ENCODE measurements at regions not wholly inside any gene's neighbourhood (a gene's known extent, or its start where the extent isn't known, plus 50 kb on each side); places are given as distances from the start of the nearest gene placed in this dataset.

DNA sequence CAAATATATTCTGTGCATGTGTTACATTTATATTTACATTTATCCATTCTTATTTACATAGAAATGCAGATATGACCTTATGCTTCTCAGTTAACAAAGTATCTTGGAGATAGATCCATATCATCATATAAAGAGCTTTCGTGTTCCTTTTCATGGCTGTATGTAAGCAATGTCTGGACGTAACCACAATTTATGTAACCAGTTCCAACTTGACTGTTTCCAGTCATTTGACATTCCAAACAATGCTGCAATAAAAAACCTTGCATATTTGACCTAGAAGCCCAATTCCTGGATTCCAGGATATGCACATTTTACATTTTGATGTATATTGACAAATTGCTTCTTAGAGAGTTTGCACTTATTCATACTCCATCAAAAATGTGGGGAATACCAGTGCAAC, 113.7 kb upstream of the F13A1 start:
- TF ChIP-seq, protein P1, sequence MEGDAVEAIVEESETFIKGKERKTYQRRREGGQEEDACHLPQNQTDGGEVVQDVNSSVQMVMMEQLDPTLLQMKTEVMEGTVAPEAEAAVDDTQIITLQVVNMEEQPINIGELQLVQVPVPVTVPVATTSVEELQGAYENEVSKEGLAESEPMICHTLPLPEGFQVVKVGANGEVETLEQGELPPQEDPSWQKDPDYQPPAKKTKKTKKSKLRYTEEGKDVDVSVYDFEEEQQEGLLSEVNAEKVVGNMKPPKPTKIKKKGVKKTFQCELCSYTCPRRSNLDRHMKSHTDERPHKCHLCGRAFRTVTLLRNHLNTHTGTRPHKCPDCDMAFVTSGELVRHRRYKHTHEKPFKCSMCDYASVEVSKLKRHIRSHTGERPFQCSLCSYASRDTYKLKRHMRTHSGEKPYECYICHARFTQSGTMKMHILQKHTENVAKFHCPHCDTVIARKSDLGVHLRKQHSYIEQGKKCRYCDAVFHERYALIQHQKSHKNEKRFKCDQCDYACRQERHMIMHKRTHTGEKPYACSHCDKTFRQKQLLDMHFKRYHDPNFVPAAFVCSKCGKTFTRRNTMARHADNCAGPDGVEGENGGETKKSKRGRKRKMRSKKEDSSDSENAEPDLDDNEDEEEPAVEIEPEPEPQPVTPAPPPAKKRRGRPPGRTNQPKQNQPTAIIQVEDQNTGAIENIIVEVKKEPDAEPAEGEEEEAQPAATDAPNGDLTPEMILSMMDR (IDR thresholded peaks at IDR 0.05), result no peak
- TF ChIP-seq EP300 (IDR thresholded peaks at IDR 0.05) (no peak), POLR2A (IDR thresholded peaks at IDR 0.05) (no peak)
